ENCODE measurements at regions not wholly inside any gene's neighbourhood (a gene's known extent, or its start where the extent isn't known, plus 50 kb on each side); places are given as distances from the start of the nearest gene placed in this dataset.
"Not testable (repeated sequence)": the region's sequence is repeated elsewhere in the genome, so short reads cannot be mapped to it uniquely, and the experiment has no call there.

DNA sequence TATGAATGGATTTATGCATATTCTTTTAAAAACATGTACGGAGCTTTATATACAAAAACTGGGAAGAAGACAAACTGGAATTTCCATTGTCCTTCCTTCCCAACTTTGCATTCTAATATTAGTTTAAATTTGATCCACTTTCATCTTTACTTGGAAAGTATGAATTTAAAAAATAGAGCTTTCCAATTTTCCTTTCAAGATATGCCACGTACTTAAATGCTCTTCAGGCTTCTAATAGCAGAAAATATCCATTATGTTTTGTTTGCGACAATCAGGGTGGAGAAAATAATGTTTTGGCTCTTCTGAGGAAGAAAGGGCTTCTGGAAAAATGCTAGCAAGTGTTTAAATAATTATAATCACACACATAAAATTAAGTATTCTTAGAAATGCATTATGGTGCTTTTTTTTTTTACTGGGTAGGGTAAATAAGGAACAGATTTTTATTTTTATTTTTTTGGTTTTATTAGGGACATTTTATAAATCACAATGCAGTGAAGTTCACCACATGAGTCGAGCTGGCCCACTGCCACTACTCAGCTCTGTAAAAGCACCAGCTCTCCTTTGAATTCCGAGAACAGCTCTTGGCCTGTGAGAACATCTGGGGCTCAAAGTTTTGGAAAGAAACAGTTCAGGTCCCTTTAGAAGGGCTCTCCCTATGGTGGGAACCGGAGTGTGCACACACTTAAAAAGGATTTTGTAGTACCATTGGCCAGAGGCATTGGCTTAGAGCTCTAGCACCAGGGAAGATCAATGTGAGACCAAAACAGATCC is 287.4 kb upstream of the LYPLAL1 start:
- no peak for DNase-seq

DNA sequence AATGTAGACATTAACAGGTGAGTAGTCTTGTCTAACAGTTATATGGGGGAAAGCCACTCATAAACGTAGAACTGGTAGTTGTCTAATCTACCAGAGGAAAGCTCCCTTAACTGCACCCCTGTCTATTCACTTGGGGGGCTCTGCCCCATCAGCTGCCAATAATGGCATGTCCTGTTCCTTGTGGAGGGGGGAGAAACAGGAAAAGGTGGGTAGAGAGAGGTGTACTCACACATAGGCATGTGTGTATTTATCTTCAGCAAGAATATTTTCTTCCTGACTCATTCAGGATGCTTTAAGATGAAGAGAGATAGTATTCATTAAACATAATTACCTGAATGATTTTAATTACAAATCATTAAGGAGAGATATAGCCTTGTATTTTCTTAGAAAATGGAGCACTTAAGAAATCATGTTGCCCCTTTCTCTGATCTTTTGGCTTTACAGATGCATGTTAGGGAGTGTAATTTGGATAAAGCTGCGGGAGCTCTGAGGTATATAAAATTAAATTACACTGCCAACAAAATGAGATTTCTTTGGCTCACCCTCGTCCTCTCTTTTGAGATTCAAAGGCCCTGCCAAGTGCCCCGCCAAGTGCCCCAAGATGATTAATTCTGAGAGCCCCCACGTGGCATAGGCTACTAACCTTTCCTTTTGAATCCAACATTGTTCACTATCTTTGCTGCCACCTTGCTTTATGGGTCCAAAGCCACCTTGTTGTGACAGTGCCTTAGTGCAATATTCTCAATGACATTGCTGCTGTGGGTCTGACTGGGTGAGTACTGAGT is 286.3 kb upstream of the LYPLAL1 start:
- DNase-seq = no peak

DNA sequence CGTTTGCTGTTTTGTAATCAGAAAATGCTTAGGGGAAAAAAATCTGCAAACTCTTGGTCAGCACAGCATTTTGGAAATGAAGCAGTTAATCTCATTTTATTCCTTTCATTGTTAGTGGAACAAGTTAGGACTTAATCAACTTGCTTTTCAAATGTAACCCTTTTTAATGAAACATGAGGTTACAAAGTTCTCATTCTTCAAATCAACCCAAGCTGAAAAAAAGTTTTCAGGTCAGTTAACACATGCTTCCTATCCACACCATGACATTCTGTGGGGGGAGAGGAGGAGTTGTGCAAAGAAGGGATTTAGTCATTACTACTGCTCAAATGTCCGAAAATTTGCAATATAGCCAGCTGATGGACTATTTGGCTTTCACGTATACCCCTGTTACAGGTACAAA is 283.2 kb upstream of the LYPLAL1 start:
- DNase-seq = no peak

DNA sequence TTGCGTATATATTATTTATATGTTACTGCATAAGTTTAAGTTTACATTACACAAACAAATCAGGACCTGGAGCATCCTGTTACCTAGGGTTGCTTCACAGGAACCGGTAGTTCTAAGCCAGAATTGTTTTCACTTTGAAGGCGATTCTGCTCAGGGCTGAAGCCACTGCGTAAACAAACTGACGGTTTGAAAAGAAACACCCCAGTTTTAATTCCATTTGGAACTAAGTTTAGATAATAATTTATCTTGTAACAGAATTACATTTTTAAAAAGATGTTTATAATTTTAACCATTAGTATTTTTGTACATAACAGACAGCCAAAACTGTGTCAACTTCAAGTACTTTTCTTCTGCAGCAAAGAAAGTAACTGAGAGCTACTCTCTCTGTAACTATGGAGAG is 282.1 kb upstream of the LYPLAL1 start:
- DNase-seq = no peak

DNA sequence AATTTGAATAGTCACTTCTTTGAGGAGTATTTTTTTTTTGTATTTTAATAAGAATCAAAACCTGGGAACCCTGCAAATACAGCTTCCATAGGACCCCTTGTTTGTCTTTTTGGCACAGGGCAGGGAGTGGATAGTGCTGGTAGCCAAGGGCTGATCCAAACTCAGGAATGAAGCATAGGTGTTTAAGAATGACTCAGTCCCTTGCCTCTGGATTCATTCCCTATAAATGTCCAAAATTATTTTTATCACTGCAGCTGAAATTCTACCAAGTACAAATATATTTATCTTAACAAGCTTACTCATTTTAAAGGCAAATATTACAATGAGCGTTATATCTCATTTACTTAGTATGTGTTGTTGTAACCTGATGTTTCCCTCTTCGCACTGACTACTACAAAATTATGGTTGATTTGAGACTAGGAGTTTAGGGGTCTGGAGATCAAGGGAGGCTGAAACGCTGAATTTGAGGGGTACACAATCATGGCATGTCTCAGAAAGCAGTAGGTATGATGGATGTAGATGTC is 278.6 kb upstream of the LYPLAL1 start:
- DNase-seq = no peak

DNA sequence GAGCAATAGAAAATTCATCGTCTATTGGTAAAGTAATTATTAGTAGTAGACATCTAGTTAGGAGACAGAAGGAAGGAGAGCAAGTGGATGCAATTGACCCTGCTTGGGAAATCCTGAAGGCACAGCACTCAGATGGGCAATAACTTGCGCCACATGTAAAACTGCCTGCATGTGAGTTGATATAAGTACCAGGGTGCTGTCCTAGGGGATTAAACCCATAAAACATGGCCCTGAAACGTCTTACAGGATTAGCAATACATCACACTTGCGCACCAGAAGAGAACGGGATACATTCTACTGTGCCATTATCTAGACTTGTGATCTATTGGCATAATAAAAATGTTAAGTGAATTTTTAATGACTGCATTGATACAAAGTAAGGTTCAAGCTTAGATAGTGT is 277.5 kb upstream of the LYPLAL1 start:
- no peak for DNase-seq

DNA sequence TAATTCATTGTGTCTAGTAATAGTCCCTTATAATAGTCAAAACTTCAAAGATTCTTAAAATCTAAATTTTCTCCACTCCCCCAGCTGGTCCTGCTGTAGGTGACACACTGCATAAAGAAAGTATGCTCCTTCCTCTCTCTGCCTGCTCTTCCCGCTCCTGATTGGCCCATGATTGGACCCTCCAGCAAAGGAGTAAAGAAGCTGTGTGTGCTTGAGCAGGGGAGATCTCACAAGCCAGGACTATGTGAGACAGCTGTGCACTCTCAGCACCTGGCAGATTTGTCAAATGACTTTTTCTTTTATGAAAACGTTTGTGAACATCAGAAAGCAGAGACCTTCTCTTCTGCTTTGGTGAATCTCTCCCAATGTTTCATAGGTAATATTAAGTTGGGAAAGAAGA is 274.8 kb upstream of the LYPLAL1 start:
- DNase-seq = no peak

DNA sequence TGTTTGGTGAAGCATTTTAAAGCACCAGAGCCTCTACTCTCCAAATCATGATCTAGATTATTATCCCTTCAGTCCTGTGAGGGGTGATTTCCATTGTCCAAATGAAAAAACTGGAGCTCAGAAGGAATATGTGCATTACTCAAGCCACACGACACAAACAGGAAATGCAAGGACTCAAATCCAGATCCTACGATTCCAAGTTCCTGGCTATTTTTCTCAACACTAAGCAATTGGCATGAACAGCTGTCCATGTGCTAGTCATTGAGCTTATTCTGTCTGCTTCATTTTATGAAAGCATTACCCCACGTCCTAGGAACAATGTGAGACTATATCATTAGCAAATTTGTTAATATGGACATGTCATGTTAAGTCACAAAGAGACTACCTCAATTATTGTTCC is 273.1 kb upstream of the LYPLAL1 start:
- DNase-seq = no peak

DNA sequence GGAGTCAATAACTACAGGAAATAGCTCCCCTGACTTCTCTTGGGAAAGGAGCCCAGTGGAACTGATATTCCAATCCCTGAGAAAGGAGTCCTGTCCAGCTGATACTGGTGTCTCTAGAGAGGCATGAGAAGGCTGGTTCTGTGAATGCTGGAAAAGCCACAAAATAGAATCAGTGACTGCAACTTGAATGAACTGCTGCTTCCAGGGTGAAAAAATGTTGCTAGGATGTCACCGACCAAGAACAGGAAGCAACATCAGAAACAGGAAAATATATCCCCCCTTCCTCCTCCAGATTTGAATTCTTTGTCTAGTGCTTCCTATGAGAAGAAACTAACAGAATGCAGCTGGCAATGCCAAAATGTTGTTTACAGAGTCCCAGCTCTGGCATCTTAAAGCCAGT is 269.3 kb upstream of the LYPLAL1 start:
- no peak for DNase-seq

DNA sequence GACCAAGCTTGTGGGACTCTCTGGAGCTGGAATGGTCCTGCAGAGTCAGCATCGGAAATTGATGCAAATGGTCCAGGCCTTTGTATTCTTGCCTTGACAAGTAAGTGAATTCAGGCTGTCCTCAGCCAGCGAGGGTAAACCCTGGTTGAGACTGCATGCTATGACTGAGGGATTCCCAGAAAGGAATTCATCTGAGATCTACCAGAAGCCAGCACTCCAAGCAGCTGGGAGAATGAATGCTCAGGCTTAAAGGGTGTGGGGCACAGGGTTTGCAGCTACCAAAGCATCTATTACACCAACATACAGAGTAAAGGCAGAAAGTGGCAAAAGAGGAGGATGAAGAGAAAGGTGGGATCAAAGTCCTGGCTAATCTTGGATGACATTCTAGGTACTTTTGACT is 257.0 kb upstream of the LYPLAL1 start:
- no peak for DNase-seq

DNA sequence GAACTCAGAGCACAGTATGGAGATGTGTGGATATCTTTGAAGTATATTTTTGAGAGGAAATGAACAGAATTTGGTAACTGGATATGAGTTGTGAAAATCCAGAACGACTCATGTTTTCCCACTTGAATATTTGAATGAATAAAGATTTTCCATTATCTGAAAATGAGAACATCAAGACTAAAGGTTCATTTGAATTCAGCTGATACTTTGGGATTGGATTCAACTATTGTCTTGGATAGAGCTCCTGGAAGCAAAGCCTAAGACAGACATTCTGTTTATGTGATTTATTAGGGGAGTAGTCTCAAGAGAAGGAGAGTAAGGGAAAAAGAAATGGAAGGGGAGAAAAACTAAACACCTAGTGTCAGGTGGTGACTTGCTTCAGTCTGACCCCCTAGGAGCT is 256.0 kb upstream of the LYPLAL1 start:
- DNase-seq = no peak

DNA sequence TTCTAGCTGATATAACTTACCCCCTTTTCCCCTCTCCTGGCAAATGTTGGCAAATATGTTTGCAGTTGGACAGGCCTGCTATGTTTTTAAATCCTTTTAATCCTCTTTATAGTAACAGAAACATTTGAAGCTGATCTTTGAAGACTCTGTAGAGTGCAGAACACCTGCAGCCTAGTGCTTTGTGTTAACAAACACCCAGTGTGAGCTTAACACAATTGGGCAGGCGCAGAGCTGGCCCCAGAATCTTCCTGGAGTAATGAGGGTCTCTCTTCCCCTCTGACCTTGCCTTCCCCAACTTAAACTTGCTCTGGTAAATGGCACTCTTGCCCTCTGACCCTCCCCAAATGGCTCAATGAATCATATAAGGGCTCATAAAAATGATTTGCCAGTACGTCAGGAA is 247.9 kb upstream of the LYPLAL1 start:
- DNase-seq = no peak

DNA sequence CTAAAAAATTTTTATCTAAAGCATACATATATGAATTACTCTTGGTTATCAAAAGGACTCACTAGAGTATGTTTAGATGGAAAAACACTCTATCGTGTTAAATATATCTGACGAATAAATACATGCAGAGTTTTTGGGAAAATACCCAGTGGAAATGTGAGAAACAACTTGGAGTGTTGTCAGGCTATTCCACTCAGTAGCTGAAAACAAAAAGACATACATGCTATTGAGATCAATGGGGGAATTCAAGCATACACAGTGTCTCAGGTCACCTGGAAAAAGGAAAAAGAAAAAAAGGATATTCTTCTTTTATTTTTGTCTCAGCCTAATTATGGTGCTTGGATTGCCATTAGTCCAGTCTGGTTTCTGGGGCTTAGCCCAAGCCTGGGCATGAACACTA is 247.0 kb upstream of the LYPLAL1 start:
- no peak for DNase-seq

DNA sequence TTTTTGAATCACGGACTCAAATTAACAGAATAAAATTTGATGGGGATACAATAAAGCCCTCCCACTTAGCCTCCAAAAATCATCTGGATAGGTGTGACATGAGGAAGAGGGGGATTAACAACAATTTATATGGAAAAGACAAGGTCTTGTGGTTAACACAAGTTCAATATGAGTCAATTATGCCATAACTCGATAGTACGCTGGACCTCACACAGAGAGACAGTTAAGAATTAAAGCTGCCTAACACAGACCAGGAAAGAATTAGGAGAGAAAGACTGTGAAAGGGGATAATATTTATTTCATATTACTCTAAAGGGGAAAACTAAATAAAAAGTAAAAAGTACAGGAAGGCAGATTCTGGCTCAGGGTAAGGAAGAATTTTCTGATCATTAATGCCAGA is 243.7 kb upstream of the LYPLAL1 start:
- DNase-seq = no peak

DNA sequence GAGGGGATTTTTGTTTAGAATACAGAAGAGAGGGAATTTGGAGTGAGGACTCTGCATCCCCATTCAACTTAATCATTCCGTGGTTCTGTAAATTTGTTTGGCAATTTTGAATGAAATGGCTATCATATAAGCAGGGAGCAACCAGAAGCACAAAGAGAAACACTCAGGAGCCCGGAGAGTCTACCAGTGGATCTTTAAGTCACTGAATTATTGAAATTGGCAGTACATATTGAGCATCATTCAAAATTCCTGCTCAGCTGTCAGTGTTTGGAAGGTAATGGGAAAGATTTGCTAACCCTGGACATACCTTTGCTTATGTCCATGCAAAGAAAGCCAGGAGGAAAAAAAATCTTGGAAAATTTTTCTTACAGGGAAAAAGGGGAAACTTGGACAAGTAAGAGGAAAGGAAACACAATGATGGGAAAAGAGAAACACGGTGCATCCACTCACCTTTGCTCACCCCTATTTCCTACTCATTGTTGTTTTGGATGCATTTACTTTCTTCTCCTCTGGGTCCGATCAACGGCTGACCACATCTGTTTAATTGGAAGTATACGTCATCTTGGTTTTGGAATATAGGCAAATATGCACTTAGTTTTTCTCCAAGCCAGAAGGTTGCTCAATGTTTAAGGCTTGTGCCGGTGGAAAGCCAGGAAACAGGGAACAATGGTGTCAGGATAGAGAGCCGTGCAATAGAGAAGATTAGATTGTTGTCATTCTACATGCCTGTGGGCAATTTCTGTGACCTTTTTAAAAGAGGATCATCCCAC is 243.0 kb upstream of the LYPLAL1 start:
- no peak for DNase-seq

DNA sequence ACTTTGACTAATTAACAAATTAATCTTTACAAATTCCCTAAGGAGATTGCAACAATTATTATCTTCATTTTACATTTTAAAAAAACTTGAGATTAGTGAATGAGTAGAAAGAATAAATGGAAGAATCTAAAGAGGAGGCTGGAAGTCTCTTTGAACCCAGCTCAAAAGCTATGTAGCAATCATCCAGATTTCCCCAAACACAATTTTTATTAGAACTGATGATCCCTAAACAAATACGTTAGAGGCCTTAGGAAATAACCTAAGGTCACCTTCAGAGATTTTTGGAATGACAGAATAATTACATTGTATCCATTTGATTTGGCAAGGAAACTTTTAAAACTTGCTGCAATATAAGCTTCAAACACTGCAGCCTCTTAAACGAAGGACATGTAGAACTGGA is 242.4 kb upstream of the LYPLAL1 start:
- DNase-seq = no peak

DNA sequence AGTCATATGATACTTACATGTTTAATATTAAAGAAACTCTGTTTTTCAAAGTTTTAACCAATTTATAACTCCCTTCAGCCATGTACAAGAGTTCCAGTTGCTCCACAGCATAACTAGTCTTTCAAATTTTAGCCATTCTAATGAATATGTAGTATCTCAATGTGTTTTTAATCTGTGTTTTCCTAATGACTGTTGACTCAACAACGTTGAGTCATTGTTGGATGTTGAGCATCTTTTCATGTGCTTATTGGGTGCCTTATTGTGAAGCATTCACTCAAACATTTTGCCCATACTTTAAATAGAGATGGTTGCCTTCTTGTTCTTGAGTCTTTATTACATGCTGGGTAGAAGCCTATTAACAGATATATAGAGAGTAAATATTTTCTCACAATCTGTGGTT is 240.2 kb upstream of the LYPLAL1 start:
- no peak for DNase-seq

DNA sequence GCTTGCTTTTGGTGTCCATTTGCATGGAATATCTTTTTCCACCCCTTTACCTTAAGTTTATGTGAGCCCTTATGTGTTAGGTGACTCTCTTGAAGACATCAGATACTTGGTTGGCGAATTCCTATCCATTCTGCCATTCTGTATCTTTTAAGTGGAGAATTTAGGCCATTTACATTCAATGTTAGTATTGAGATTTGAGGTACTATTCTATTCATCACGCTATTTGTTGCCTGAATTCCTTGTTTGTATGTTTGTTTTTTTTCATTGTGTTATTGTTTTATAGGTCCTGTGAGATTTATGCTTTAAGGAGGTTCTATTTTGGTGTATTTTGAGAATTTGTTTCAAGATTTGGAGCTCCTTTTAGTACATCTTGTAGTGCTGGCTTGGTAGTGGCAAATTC is 238.3 kb upstream of the LYPLAL1 start:
- DNase-seq = not testable (repeated sequence)

DNA sequence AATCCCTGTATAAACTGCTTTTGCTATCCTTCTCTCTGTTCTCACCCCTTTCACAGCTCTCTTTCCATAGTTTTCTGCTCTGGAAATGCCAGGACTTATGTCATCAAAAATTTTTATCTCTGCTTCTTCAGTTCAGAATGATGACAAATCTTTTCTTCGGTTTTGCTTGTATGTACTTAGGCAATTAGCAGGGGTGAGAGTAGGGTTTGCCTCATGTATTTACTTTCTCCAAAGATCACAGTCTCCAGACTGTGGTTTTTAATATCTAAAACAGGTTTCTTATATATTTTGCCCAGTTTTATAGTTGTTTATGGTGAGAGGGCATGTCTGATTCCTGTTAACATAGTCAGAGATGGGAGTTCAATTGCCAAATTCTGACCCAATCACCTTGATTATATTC is 235.4 kb upstream of the LYPLAL1 start:
- no peak for DNase-seq

DNA sequence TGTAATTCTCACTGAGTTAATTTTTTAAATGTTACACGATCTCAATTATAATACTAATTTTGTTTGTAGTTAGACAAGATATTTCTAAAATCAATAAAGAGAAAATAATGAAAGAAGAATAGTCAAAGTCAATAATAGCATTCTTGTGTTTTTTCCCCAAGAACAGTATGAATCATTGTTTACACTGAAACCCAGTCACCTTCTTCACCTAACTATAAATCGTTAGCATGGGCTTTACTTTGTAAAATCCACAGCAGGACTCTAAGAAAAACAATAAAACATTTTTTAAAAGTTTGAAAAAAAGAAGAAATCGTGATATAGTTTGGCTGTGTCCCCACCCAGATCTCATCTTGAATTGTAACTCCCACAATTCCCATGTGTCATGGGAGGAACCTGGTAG is 234.6 kb upstream of the LYPLAL1 start:
- DNase-seq = no peak

DNA sequence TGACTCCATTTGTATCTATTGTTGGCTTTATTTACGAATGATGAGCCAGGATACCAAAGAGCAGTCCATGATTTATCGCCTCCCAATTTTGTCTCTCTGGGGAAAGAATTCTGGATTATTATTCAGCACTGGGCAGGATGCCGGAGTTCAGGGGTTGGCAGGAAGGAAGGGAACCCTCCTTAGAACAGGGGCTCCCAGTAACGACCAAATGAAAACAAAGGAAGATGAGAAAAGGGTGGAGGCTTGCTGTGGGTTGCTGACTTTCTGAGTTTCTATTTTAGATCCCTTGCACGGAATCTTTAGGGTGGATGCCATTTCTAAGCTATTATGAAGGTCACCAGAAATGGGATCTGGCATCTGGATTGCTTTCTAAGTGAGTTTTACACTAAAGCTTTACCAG is 231.2 kb upstream of the LYPLAL1 start:
- no peak for DNase-seq

DNA sequence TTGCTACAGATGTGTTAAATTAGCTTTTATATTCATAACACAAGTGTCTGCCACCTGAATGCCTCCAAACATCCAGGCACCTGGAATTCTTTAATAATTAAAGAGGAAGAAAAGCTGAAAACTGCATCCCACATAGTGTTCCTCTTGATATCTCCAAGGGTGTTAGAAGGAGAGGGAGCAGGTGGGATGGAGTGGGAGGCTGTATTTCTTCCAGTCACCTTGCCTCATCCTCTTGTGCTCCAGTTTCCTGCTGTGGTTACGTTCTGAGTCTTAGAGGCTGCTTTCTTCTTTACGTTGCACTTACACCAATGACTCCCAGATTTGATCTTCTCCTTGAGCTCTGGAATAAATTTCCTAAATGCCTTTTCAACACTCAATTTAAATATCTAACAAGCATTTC is 230.3 kb upstream of the LYPLAL1 start:
- DNase-seq = no peak

DNA sequence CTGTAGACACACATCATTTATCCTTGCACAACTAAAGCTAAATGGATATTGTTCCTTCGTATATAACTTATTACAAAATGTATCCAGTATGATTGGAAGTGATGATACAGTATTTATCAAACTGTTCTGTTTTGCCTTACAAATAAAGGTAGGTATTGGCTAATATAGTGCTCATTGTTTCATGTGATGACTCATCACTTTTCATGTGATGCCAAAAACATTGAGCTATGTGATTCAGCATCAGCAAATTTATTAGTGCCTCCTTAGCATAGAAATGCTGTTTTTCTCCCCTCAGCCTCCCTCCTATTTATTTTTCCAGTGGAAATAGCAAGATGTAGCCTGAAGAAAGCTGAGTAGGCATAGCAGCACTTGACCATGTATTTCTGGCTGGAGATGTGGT is 228.6 kb upstream of the LYPLAL1 start:
- no peak for DNase-seq

DNA sequence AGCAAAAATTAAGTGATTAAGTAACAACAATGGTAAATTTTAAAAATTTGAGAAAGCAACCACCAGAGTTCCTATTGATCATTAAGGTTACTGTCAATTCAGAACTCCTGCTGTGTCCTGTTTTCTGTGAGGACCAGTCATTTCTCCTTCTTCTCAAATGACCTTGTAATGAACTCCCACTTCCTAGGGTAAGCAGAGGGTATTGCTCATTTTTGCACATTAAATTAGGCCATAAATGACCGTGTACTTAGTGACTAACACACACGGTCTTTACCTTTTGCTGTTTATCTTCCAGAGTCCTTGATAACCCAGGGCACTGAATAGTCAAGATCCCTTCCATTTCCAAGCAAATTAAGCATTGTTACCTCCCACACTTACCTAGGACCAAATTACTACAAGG is 227.5 kb upstream of the LYPLAL1 start:
- DNase-seq = no peak
